ENCODE measurements at regions not wholly inside any gene's neighbourhood (a gene's known extent, or its start where the extent isn't known, plus 50 kb on each side); places are given as distances from the start of the nearest gene placed in this dataset.

GRCh38 chr6:43838276-43839036, 68.4 kb downstream of the VEGFA start (continued):
- peak; percentile 52 to 63 (median 60) for TF ChIP-seq CTCF (IDR thresholded peaks at IDR 0.05 in 2 of 3, conservative IDR thresholded peaks at IDR 0.05 in 1 of 3; ENCODE audit: control insufficient read depth in 2 of 3, extremely low read depth in 1 of 3, insufficient read depth in 1 of 3, low read depth in 3 of 3, low read length in 3 of 3)

- Histone ChIP-seq H3K27ac (ENCODE audit: control insufficient read depth, insufficient read depth) (no peak overlapping the region), H3K79me2 (ENCODE audit: control insufficient read depth, insufficient read depth, low read length) (no peaks in the 10 kb centered on the region), H3K9me3 (replicated peaks; ENCODE audit: control insufficient read depth, insufficient read depth, low read length) (no peaks in the 10 kb centered on the region), H3K27me3 (replicated peaks in 1 of 2; ENCODE audit: control insufficient read depth in 2 of 2, insufficient read depth in 2 of 2, low read length in 1 of 2) (no peaks in the 10 kb centered on the region; a peak in 1 of 4 replicates), H3K4me2 (ENCODE audit: control insufficient read depth, insufficient read depth) (no peak overlapping the region), H2AFZ (ENCODE audit: control insufficient read depth, low read depth, low read length) (no peak overlapping the region), H4K20me1 (ENCODE audit: control insufficient read depth, insufficient read depth) (no peaks in the 10 kb centered on the region; the same call in 1 of the 2 replicates), H3K36me3 (ENCODE audit: control insufficient read depth in 2 of 2, insufficient read depth in 2 of 2, low read length in 1 of 2) (no peaks in the 10 kb centered on the region), H3K4me1 (ENCODE audit: control insufficient read depth, insufficient read depth, low read length) (no peaks in the 10 kb centered on the region), H3K9ac (ENCODE audit: control insufficient read depth, insufficient read depth, low read length) (no peak overlapping the region), H3K4me3 (no peak overlapping the region)
- no TSS peak for BruUV-seq (replicated peaks)
- RAD21 ChIA-PET (ENCODE audit: unreplicated experiment) = interaction anchor here (0.8 to 2.1 kb wide), 8 partner anchors 9 to 170 kb away, joined by 3 to 14 read pairs (median 4); partner anchors contain the start of gene VEGFA
- intact Hi-C loops (cut with micrococcal nuclease; ENCODE audit: unreplicated experiment) = loop anchor here (5.0 kb wide), 1 partner anchor 165 kb away; no protein-coding TSS in a partner anchor
- CTCF ChIA-PET = interaction anchor here (0.7 to 3.2 kb wide), 16 partner anchors 9 to 239 kb away, joined by 3 to 22 read pairs (median 4); partner anchors contain the start of gene VEGFA
- no peak for FAIRE-seq
- in situ Hi-C loops (cut with MboI) = no loop called here
- no peak; the same call in 2 of the 3 replicates for ATAC-seq
- no peak for DNase-seq (ENCODE audit: low read depth, low spot score)
- whole genome bisulfite sequencing (ENCODE audit: insufficient coverage, insufficient replicate concordance, low lambda C conversion rate, missing lambda C conversion rate) = 0% methylated on average over 2 of the region's 2 CpGs
- SMC1A ChIA-PET (ENCODE audit: uncharacterized antibody, unreplicated experiment) = interaction anchor here (0.5 to 2.8 kb wide), 13 partner anchors 9 to 242 kb away, joined by 3 to 14 read pairs (median 4); no protein-coding TSS in a partner anchor
- POLR2A ChIA-PET = interaction anchor here (0.7 to 1.4 kb wide), 3 partner anchors 20 to 215 kb away, joined by 3 to 4 read pairs (median 3); no protein-coding TSS in a partner anchor
- TF ChIP-seq JUND (IDR thresholded peaks at IDR 0.05; ENCODE audit: low read depth, low read length) (no peak), BCL11A (IDR thresholded peaks at IDR 0.05; ENCODE audit: low read depth, low read length) (no peak), ZNF24 (IDR thresholded peaks at IDR 0.05) (no peak), TARDBP (IDR thresholded peaks at IDR 0.05; ENCODE audit: borderline replicate concordance) (no peak), EP300 (IDR thresholded peaks at IDR 0.05; ENCODE audit: borderline replicate concordance in 1 of 2, control insufficient read depth in 1 of 2, low read depth in 2 of 2, low read length in 2 of 2) (no peak), SIX5 (IDR thresholded peaks at IDR 0.05; ENCODE audit: low read depth, low read length, severe bottlenecking) (no peak), E2F8 (IDR thresholded peaks at IDR 0.05; ENCODE audit: low read depth, partially characterized antibody) (no peak), STAT3 (IDR thresholded peaks at IDR 0.05; ENCODE audit: low read depth, low read length) (no peak), BRCA1 (IDR thresholded peaks at IDR 0.05; ENCODE audit: low read depth, low read length) (no peak), RBBP5 (conservative IDR thresholded peaks at IDR 0.05) (no peak), CBFB (IDR thresholded peaks at IDR 0.05; ENCODE audit: low read depth) (no peak), HDGF (IDR thresholded peaks at IDR 0.05) (no peak), RELB (IDR thresholded peaks at IDR 0.05; ENCODE audit: low read depth) (no peak), DPF2 (IDR thresholded peaks at IDR 0.05) (no peak)
Measured at GRCh38 chr6:43837507-43837906, 67.5 kb downstream of the VEGFA start.
